ENCODE measurements at regions not wholly inside any gene's neighbourhood (a gene's known extent, or its start where the extent isn't known, plus 50 kb on each side); places are given as distances from the start of the nearest gene placed in this dataset.
"Not testable (repeated sequence)": the region's sequence is repeated elsewhere in the genome, so short reads cannot be mapped to it uniquely, and the experiment has no call there.

GRCh38 chr5:24225051-24225450, 419.7 kb downstream of the CDH10 start:
- DNase-seq (ENCODE audit: low read depth), result no peak
- TF ChIP-seq CTCF (conservative IDR thresholded peaks at IDR 0.05; ENCODE audit: low read depth, low read length), result no peak

DNA sequence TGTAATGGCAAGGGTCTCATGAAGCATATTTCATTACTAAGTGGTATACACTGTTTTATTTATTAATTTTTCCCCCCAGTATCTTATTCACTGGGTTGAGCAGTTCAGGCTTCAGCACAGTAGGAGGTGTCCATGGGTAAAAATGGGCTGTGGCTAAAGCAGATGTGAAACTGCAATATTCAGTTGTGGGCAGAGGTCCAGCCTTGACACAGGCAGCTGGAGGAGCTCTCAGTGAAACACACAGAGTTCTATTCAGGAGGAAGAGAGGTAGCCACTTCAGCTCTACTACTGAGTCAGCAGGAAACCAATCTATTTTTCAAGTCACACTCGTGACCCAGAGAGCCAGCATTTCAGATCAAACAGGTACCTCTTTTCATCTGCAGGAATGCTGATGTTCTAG, 418.3 kb downstream of the CDH10 start:
- H3K4me3 ChIP-seq (ENCODE audit: low read depth, low read length), result no peak overlapping the region
- DNase-seq (ENCODE audit: low read depth), result no peak
- TF ChIP-seq CTCF (conservative IDR thresholded peaks at IDR 0.05; ENCODE audit: low read depth, low read length), result no peak

More at GRCh38 chr5:24225051-24225450, 419.7 kb downstream of the CDH10 start:
- H3K4me3 ChIP-seq (ENCODE audit: low read depth, low read length), result no peak overlapping the region

GRCh38 chr5:24227881-24228280, 416.9 kb downstream of the CDH10 start:
- DNase-seq (ENCODE audit: low read depth); H3K4me3 ChIP-seq (ENCODE audit: low read depth, low read length): not testable (repeated sequence)

DNA sequence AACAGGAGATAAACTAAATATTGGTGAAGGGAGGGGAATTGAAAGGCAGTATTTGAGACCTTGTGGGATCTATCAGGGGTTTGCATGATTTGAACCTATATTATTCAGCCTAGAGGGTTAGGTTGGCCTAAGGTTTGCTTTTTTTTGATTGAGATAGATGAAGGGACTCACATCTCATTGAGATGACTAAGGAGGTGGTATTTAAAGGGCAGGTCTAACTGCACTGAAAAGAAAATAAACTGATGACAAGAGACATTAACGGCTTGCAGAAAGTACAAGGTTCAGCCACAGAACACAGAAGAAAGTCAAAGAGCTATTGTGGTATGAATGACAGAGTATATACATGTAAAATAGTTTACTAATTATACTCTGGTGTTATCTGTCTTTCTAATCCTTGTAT, 412.7 kb downstream of the CDH10 start:
- TF ChIP-seq CTCF (conservative IDR thresholded peaks at IDR 0.05; ENCODE audit: low read depth, low read length), result no peak
- DNase-seq (ENCODE audit: low read depth), result no peak
- H3K4me3 ChIP-seq (ENCODE audit: low read depth, low read length), result no peak overlapping the region

GRCh38 chr5:24232929-24233498, 411.8 kb downstream of the CDH10 start:
- no peak for DNase-seq (ENCODE audit: low read depth)
- TF ChIP-seq CTCF (conservative IDR thresholded peaks at IDR 0.05; ENCODE audit: low read depth, low read length), result peak; percentile 30

DNA sequence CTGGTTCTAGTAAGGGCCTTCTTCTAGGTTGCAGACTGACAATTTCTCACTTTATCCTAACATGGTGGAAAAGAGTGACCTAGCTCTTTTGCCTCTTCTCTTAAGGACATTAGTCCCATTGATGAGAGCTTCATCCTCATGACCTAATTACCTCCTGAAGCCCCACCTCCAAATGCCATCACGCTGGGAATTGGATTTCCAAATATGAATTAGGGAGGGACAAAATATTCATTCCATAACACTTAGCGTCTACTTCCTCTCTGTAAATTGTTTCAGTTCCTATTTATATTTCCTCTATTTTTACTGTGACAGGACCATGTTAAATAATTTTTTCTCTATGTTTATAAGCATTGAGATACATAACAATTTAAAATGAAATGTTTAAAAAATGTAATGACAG, 408.8 kb downstream of the CDH10 start:
- H3K4me3 ChIP-seq (ENCODE audit: low read depth, low read length), result no peak overlapping the region
- no peak for TF ChIP-seq CTCF (conservative IDR thresholded peaks at IDR 0.05; ENCODE audit: low read depth, low read length)
- DNase-seq (ENCODE audit: low read depth), result no peak

More at GRCh38 chr5:24232929-24233498, 411.8 kb downstream of the CDH10 start:
- no peak overlapping the region for H3K4me3 ChIP-seq (ENCODE audit: low read depth, low read length)

GRCh38 chr5:24245821-24246220, 399.0 kb downstream of the CDH10 start:
- no peak for DNase-seq (ENCODE audit: low read depth)
- no peak for TF ChIP-seq CTCF (conservative IDR thresholded peaks at IDR 0.05; ENCODE audit: low read depth, low read length)
- no peak overlapping the region for H3K4me3 ChIP-seq (ENCODE audit: low read depth, low read length)

Measured in epithelial cell of proximal tubule (primary cell).